NOMO-1 (cell line): ENCODE measurements at regions not wholly inside any gene's neighbourhood (a gene's known extent, or its start where the extent isn't known, plus 50 kb on each side); places are given as distances from the start of the nearest gene placed in this dataset.
"Not testable (repeated sequence)": the region's sequence is repeated elsewhere in the genome, so short reads cannot be mapped to it uniquely, and the experiment has no call there.

Experiments
- DNase-seq, 2 experiments: peaks; one replicate each; lab custom pipeline; 2025; ENCODE audit not compliant: unreplicated experiment in 2 of 2; lab: John Stamatoyannopoulos, UW

DNA sequence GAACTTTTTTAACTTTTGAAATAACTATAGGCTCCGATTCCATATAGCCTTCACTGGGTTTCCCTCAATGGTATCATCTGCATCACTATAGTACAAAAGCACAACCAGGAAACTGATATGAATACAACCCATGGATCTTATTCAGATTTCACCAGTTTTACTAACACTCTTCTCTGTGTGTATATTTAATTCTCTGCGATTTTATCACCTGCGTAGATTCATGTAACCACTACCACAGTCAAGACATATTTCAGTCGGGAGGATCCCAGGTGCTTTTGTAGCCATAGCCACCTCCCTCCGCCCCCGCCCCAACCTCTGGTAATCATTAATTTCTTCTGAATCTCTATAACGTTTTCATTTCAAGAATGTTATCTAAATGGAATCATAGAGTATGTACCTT, 82.8 kb upstream of the C7orf33 start:
- no peak for DNase-seq

GRCh38 chr7:148514236-148514635, 76.3 kb upstream of the C7orf33 start:
- DNase-seq = no peak

DNA sequence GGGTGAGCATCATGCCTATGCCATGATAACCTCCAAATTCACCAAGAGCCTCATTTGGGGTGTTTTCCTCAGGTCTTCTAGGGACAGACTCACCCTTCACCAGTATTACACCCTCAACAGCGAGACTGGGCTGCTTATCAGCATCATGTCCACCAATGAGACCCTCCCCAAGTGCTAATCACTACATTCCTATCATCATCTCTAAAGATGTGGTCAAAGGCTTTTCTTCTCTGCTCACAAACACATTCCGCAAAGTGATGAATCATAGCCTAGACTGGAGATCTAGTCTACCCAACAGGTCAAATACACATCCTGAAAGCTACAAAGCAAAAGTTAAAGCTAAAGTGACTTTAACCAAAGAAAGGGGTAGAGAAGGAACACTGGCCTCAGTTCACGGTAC, 75.3 kb upstream of the C7orf33 start:
- no peak for DNase-seq

DNA sequence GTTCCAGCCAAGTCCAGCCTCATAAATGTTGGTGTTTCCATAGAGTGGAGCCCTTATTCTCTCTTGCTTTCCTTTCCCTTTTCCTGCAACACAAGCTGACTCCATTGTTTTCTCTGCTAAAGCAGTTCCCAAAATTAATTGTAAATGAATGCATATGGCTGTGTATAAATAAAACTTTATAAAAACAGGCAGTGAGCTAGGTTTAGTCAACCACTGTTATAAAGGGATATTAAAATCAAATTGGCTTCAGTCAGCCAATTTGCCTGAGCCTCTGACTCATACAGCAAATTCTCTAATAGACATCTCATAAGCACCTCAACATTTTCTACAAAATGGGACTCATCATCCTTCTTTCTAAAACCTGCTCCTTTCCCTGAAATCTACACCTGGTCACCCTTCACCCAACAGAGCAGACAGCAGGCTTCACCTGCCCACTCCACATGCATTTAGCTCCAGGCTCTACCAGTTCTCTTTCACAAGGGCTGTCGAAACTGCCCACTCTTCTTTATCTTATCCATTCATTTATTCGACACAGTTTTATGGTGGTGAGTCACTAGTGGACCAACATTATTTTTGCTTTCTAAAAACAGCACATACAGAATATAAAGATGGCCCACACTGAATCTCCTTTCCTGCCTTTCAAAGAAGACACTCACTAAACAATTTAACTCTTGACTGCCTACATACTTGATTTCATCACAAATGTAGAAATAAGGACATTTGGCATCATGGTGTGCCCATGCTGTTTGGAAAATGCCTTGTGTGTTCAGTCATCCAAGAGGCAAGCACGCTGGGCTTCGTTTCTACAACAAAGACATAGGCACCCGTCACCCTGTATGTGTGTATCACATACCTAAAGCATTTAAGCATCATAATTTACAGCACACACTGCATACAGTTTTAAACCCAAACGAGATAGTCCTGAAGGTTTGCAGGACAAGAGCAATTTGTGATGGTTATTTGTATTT, 74.6 kb upstream of the C7orf33 start:
- DNase-seq = no peak

DNA sequence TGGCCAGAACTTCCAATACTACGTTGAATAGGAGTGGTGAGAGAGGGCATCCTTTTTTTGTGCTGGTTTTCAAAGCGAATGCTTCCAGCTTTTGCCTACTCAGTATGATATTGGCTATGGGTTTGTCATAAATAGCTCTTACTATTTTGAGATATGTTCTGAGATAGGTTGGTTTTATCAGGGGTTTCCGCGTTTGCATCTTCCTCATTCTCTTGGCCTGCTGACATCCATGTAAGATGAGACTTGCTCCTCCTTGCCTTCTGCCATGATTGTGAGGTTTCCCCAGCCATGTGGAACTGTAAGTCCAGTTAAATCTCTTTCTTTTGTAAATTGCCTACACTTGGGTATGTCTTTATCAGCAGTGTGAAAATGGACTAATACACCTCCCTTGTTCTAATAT, 71.2 kb upstream of the C7orf33 start:
- DNase-seq = not testable (repeated sequence)

DNA sequence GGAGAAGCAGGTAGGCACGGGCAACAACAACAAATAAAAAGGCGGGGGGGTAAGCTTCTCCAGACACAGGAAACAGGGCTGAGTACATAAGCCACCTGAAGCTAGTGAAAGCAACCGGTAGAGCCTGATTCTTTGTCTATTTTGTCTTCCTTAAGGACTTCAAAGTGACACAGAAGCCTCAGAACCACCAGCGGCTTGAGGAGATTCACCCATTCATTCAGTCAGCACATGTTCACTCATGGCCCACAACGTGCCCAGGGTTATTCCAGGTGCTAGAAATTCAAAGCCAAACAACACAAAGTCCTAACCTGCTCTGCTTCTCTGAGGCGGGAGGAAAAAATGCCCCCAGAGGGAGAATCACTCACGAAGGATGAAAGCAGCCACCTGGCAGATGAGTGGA, 69.3 kb upstream of the C7orf33 start:
- DNase-seq = no peak

DNA sequence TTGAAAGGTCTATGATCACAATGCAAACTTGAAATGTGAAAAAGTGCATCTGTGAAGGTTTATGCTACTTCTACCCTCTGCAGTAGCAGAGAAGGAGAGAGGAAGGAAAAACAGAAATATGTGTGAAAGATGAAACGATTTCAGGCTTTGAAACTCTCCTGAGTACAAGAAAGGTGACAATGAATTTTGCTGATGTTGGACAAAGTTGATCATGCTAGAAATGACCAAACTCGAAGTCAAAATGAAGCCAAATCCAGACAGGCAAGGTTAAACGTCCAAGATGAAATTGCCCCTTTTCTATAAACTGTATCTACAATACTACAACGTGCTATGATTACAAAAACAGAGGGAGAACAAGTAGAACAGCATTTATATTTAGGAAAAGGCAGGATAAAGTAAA, 67.0 kb upstream of the C7orf33 start:
- no peak for DNase-seq

DNA sequence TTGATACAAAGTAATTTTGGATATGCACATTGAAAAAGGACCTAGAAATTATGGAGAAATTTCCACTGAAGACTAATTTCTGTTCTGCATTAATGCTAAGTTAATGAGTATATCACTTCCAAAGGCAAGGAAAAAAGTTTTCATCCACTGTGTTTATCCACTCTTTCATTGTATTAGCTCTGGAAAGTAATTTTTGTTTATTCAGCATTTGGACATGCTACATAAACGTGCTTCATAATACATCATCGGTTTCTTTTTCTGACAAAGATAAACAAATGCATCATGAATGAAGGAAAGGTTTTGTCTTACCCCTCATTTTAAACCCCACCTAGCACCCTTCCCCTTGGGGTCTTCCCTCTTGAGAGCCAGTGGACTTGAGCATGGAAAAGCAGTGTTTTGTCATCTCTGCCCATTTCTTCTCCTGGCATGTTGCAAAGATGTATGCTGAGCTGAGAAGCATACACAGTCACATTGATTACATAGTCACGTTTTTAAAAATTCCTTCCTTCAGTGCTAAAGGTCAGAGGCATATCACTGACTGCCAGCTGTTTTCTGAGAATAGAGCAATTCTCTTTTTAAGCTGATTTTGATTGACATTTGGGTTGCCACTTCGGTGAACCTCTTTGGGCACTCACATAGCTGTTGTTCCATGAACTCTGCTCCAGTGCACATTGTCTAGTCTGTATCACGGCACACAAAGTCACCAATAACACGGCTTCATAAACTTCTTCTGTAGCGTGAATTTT, 65.9 kb upstream of the C7orf33 start:
- no peak for DNase-seq

GRCh38 chr7:148527717-148528168, 62.8 kb upstream of the C7orf33 start:
- peak in 1 of 2 experiments; percentile 56 for DNase-seq

DNA sequence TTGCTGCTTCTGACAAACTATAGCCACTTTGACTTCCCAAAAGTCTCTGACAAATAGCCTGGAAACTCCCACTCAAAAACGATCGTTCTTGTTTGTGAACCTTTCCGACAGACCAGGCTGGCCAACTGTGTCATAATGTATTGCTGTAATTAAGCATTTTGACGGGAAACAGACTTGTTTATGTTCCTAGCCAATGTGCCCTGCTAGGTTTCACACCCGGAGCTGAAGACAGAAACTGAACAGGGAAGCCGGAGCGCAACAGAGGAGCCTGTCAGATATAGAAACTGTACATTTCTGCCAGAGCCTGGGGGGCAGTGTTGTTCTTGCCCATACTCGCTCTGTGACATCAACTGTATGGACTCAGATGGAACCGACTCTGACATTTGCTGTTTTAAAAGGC, 55.3 kb upstream of the C7orf33 start:
- DNase-seq = peak; percentile 23 to 45

GRCh38 chr7:148537435-148537834, 53.1 kb upstream of the C7orf33 start:
- no peak for DNase-seq

GRCh38 chr7:148540041-148540738, 50.4 kb upstream of the C7orf33 start:
- DNase-seq = no peak
